ENCODE measurements at regions not wholly inside any gene's neighbourhood (a gene's known extent, or its start where the extent isn't known, plus 50 kb on each side); places are given as distances from the start of the nearest gene placed in this dataset.
"Not testable (repeated sequence)": the region's sequence is repeated elsewhere in the genome, so short reads cannot be mapped to it uniquely, and the experiment has no call there.

GRCh38 chr6:132190815-132191175, 210.5 kb downstream of the MOXD1 start:
- H3K4me3 ChIP-seq (replicated peaks in 1 of 2; ENCODE audit: low read depth in 2 of 2, low read length in 2 of 2) = no peak overlapping the region
- no peak for TF ChIP-seq CTCF (IDR thresholded peaks at IDR 0.05; ENCODE audit: low read depth, low read length)
- DNase-seq (ENCODE audit: low read depth in 2 of 2) = peak; percentile 82 to 88

GRCh38 chr6:132190097-132190814, 211.0 kb downstream of the MOXD1 start:
- TF ChIP-seq CTCF (IDR thresholded peaks at IDR 0.05; ENCODE audit: low read depth, low read length) = no peak
- no peak overlapping the region for H3K4me3 ChIP-seq (replicated peaks in 1 of 2; ENCODE audit: low read depth in 2 of 2, low read length in 2 of 2)
- peak; percentile 43 to 52 for DNase-seq (ENCODE audit: low read depth in 2 of 2)

GRCh38 chr6:132188556-132189264, 212.6 kb downstream of the MOXD1 start:
- H3K4me3 ChIP-seq (replicated peaks in 1 of 2; ENCODE audit: low read depth in 2 of 2, low read length in 2 of 2) = no peak overlapping the region

GRCh38 chr6:132187816-132188215, 213.5 kb downstream of the MOXD1 start:
- no peak for TF ChIP-seq CTCF (IDR thresholded peaks at IDR 0.05; ENCODE audit: low read depth, low read length)
- no peak overlapping the region for H3K4me3 ChIP-seq (replicated peaks in 1 of 2; ENCODE audit: low read depth in 2 of 2, low read length in 2 of 2)
- no peak for DNase-seq (ENCODE audit: low read depth in 2 of 2)

More at GRCh38 chr6:132188556-132189264, 212.6 kb downstream of the MOXD1 start:
- TF ChIP-seq CTCF (IDR thresholded peaks at IDR 0.05; ENCODE audit: low read depth, low read length) = no peak
- peak; percentile 72 to 77 for DNase-seq (ENCODE audit: low read depth in 2 of 2)

GRCh38 chr6:132184966-132185365, 216.3 kb downstream of the MOXD1 start:
- DNase-seq (ENCODE audit: low read depth in 2 of 2); H3K4me3 ChIP-seq (replicated peaks in 1 of 2; ENCODE audit: low read depth in 2 of 2, low read length in 2 of 2): not testable (repeated sequence)

GRCh38 chr6:132179955-132180354, 221.3 kb downstream of the MOXD1 start:
- no peak for DNase-seq (ENCODE audit: low read depth in 2 of 2)
- TF ChIP-seq CTCF (IDR thresholded peaks at IDR 0.05; ENCODE audit: low read depth, low read length) = no peak
- no peak overlapping the region for H3K4me3 ChIP-seq (replicated peaks in 1 of 2; ENCODE audit: low read depth in 2 of 2, low read length in 2 of 2)

GRCh38 chr6:132174919-132175318, 223.7 kb upstream of the CCN2 start:
- no peak for TF ChIP-seq CTCF (IDR thresholded peaks at IDR 0.05; ENCODE audit: low read depth, low read length)
- H3K4me3 ChIP-seq (replicated peaks in 1 of 2; ENCODE audit: low read depth in 2 of 2, low read length in 2 of 2) = no peak overlapping the region
- DNase-seq (ENCODE audit: low read depth in 2 of 2) = no peak

All from cardiac fibroblast (primary cell).